ENCODE measurements at regions not wholly inside any gene's neighbourhood (a gene's known extent, or its start where the extent isn't known, plus 50 kb on each side); places are given as distances from the start of the nearest gene placed in this dataset.

DNA sequence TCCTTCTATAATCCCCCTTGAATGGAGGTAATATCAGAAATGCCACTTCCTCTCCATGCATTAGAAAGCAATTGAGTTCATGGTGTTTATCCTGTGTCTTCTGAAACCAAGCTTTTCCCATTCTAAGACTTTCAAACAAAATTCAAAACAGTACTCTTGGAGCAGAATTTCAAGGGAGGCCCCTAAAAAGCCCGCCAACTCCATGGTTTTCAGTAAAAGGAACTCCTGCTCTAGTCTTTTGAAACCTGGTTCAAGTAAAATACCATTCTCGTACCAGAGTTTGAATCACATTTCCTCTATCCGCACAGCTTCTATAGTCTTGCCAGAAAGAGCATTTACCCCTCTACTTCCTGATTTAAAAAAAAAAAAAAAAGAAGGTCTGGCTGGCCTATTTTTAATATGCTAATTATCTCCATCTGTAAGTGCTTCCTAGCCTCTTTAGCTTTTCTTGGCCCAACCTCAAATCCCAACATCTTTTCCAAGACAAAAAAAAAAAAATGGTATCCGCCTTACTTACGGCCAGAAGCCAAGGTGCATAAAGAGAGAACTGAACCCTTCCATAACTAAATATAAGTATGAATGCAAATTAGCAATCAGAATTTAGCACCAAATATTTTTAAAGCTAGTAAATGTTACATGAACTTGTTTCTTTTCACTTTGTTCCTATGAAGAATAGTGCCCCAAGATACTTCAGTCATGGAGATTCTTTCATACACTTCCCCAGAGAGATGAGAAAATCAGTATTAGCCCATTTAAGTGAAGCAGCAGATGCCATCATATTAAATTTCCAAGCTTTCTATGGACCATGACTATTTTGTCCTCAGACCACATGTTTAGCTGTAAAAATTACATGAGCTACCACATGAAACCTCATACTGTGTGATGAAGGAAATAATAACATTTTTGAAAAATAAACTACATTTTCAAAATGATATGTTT, 199.9 kb upstream of the FAM3C start:
- TF ChIP-seq, protein P1, sequence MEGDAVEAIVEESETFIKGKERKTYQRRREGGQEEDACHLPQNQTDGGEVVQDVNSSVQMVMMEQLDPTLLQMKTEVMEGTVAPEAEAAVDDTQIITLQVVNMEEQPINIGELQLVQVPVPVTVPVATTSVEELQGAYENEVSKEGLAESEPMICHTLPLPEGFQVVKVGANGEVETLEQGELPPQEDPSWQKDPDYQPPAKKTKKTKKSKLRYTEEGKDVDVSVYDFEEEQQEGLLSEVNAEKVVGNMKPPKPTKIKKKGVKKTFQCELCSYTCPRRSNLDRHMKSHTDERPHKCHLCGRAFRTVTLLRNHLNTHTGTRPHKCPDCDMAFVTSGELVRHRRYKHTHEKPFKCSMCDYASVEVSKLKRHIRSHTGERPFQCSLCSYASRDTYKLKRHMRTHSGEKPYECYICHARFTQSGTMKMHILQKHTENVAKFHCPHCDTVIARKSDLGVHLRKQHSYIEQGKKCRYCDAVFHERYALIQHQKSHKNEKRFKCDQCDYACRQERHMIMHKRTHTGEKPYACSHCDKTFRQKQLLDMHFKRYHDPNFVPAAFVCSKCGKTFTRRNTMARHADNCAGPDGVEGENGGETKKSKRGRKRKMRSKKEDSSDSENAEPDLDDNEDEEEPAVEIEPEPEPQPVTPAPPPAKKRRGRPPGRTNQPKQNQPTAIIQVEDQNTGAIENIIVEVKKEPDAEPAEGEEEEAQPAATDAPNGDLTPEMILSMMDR (IDR thresholded peaks at IDR 0.05; ENCODE audit: insufficient read depth, low read length) = no peak
- no peak for TF ChIP-seq POLR2AphosphoS5 (IDR thresholded peaks at IDR 0.05; ENCODE audit: low read depth)
- TF ChIP-seq, protein P2, sequence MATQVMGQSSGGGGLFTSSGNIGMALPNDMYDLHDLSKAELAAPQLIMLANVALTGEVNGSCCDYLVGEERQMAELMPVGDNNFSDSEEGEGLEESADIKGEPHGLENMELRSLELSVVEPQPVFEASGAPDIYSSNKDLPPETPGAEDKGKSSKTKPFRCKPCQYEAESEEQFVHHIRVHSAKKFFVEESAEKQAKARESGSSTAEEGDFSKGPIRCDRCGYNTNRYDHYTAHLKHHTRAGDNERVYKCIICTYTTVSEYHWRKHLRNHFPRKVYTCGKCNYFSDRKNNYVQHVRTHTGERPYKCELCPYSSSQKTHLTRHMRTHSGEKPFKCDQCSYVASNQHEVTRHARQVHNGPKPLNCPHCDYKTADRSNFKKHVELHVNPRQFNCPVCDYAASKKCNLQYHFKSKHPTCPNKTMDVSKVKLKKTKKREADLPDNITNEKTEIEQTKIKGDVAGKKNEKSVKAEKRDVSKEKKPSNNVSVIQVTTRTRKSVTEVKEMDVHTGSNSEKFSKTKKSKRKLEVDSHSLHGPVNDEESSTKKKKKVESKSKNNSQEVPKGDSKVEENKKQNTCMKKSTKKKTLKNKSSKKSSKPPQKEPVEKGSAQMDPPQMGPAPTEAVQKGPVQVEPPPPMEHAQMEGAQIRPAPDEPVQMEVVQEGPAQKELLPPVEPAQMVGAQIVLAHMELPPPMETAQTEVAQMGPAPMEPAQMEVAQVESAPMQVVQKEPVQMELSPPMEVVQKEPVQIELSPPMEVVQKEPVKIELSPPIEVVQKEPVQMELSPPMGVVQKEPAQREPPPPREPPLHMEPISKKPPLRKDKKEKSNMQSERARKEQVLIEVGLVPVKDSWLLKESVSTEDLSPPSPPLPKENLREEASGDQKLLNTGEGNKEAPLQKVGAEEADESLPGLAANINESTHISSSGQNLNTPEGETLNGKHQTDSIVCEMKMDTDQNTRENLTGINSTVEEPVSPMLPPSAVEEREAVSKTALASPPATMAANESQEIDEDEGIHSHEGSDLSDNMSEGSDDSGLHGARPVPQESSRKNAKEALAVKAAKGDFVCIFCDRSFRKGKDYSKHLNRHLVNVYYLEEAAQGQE (IDR thresholded peaks at IDR 0.05; ENCODE audit: insufficient replicate concordance, low read depth) = no peak
